ENCODE measurements at regions not wholly inside any gene's neighbourhood (a gene's known extent, or its start where the extent isn't known, plus 50 kb on each side); places are given as distances from the start of the nearest gene placed in this dataset.

DNA sequence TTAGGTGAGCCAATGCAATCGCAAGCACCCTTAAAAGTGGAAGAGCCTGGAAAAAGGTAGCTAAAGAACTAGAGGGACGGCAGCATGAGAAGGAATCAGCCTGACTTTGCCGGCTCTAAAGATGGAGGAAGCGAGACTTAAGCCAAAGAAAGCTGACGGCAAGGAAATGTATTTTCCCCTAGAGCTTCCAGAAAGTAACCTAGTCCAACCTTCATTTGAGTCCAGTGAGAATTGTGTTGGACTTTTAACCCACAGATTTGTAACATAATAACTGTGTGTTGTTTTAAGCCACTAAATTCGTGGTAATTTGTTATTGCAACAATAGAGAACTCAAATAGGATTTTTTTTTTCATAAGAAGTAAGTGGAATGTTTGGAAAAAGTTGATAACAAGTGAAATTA lies 212.7 kb upstream of the C1QTNF7 start:
- POLR2A ChIA-PET, result no interaction called here
- intact Hi-C loops (cut with micrococcal nuclease; ENCODE audit: unreplicated experiment), result no loop called here

More for the DNA sequence above, 212.7 kb upstream of the C1QTNF7 start:
- in situ Hi-C loops (cut with MboI), result no loop called here
- FAIRE-seq, result no peak
- no peak overlapping the region for H3K27ac ChIP-seq (ENCODE audit: control insufficient read depth, insufficient read depth)
- no peaks in the 10 kb centered on the region for H3K4me1 ChIP-seq (ENCODE audit: control insufficient read depth, insufficient read depth, low read length)
- ChIA-PET CTCF (no interaction called here), RAD21 (ENCODE audit: unreplicated experiment) (no interaction called here), SMC1A (ENCODE audit: uncharacterized antibody, unreplicated experiment) (interaction anchor here (1.0 kb wide), 1 partner anchor 39 kb away, joined by 3 read pairs; no protein-coding TSS in a partner anchor)
- H3K4me2 ChIP-seq (ENCODE audit: control insufficient read depth, insufficient read depth), result no peak overlapping the region
- ATAC-seq, result no peak
- no peaks in the 10 kb centered on the region for H4K20me1 ChIP-seq (ENCODE audit: control insufficient read depth, insufficient read depth)
- H3K36me3 ChIP-seq (ENCODE audit: control insufficient read depth in 2 of 2, insufficient read depth in 2 of 2, low read length in 1 of 2), result no peaks in the 10 kb centered on the region
- H3K4me3 ChIP-seq, result no peak overlapping the region
- H3K9me3 ChIP-seq (replicated peaks; ENCODE audit: control insufficient read depth, insufficient read depth, low read length), result no peaks in the 10 kb centered on the region
- no TSS peak for BruUV-seq (replicated peaks)
- TF ChIP-seq NRF1 (conservative IDR thresholded peaks at IDR 0.05; ENCODE audit: low read depth, low read length) (no peak), ESRRA (IDR thresholded peaks at IDR 0.05; ENCODE audit: low read length) (no peak), SMAD5 (IDR thresholded peaks at IDR 0.05; ENCODE audit: low read depth) (no peak), BACH1 (IDR thresholded peaks at IDR 0.05; ENCODE audit: borderline replicate concordance) (no peak), RFX5 (IDR thresholded peaks at IDR 0.05; ENCODE audit: low read depth, low read length) (no peak), TARDBP (IDR thresholded peaks at IDR 0.05; ENCODE audit: borderline replicate concordance) (no peak), CBX5 (IDR thresholded peaks at IDR 0.05; ENCODE audit: low read depth) (no peak), ELK1 (IDR thresholded peaks at IDR 0.05; ENCODE audit: low read depth, low read length) (no peak), BCL11A (IDR thresholded peaks at IDR 0.05; ENCODE audit: low read depth, low read length) (no peak), USF1 (IDR thresholded peaks at IDR 0.05; ENCODE audit: borderline replicate concordance, extremely low read length, insufficient read depth, low read depth, low read length) (no peak), BHLHE40 (IDR thresholded peaks at IDR 0.05; ENCODE audit: borderline replicate concordance in 1 of 2, low read depth in 2 of 2, low read length in 1 of 2) (no peak), MYC (IDR thresholded peaks at IDR 0.05; ENCODE audit: insufficient read depth, insufficient read length, insufficient replicate concordance, low read length, severe bottlenecking) (no peak), ZNF217 (IDR thresholded peaks at IDR 0.05) (no peak)
- TF ChIP-seq, protein P1, sequence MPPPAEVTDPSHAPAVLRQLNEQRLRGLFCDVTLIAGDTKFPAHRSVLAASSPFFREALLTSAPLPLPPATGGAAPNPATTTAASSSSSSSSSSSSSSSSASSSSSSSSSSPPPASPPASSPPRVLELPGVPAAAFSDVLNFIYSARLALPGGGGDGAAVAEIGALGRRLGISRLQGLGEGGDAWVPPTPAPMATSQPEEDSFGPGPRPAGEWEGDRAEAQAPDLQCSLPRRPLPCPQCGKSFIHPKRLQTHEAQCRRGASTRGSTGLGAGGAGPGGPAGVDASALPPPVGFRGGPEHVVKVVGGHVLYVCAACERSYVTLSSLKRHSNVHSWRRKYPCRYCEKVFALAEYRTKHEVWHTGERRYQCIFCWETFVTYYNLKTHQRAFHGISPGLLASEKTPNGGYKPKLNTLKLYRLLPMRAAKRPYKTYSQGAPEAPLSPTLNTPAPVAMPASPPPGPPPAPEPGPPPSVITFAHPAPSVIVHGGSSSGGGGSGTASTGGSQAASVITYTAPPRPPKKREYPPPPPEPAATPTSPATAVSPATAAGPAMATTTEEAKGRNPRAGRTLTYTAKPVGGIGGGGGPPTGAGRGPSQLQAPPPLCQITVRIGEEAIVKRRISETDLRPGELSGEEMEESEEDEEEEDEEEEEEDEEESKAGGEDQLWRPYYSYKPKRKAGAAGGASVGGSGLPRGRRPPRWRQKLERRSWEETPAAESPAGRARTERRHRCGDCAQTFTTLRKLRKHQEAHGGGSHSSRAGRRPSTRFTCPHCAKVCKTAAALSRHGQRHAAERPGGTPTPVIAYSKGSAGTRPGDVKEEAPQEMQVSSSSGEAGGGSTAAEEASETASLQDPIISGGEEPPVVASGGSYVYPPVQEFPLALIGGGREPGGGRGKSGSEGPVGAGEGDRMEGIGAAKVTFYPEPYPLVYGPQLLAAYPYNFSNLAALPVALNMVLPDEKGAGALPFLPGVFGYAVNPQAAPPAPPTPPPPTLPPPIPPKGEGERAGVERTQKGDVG (CRISPR knock-in tag; IDR thresholded peaks at IDR 0.05), result no peak
- 65% methylated on average over 6 of the region's 6 CpGs for WGBS (ENCODE audit: insufficient coverage, insufficient replicate concordance, low lambda C conversion rate, missing lambda C conversion rate)
- no peaks in the 10 kb centered on the region for H3K27me3 ChIP-seq (replicated peaks in 1 of 2; ENCODE audit: control insufficient read depth in 2 of 2, insufficient read depth in 2 of 2, low read length in 1 of 2)
- H3K9ac ChIP-seq (ENCODE audit: control insufficient read depth, insufficient read depth, low read length), result no peak overlapping the region
- DNase-seq (ENCODE audit: low read depth, low spot score), result no peak
- H2AFZ ChIP-seq (ENCODE audit: control insufficient read depth, low read depth, low read length), result no peak overlapping the region
- no peaks in the 10 kb centered on the region for H3K79me2 ChIP-seq (ENCODE audit: control insufficient read depth, insufficient read depth, low read length)
